Spinal cord (tissue), 9 donors: ENCODE measurements at regions not wholly inside any gene's neighbourhood (a gene's known extent, or its start where the extent isn't known, plus 50 kb on each side); places are given as distances from the start of the nearest gene placed in this dataset.
A peak's percentile ranks its signal among the peaks of the same experiment; 100 is the strongest.

Experiments
- DNase-seq, 6 donors: peaks; one replicate each; pipeline versions ENCODE4 v3.0.0 to v3.0.0-alpha.2; 2013 to 2015; ENCODE audit warnings: low spot score in 6 of 6, low read depth in 4 of 6
- H3K27ac ChIP-seq: one replicate; pipeline ENCODE4 v1.5.1; 2013; ENCODE audit warnings: low read depth, low read length, control low read depth
- H3K27me3 ChIP-seq: one replicate; pipeline ENCODE4 v1.6.1; 2013; ENCODE audit warnings: low read length; ENCODE audit not compliant: control insufficient read depth, insufficient read depth
- H3K36me3 ChIP-seq: one replicate; pipeline ENCODE4 v1.6.1; 2013; ENCODE audit warnings: low read length; ENCODE audit not compliant: control insufficient read depth, insufficient read depth
- H3K4me1 ChIP-seq: one replicate; pipeline ENCODE4 v1.6.1; 2013; ENCODE audit warnings: low read length; ENCODE audit not compliant: control insufficient read depth, insufficient read depth
- H3K4me3 ChIP-seq: one replicate; pipeline ENCODE4 v1.5.1; 2013; ENCODE audit warnings: low read depth, low read length, control low read depth
- H3K9me3 ChIP-seq: one replicate; pipeline ENCODE4 v1.6.1; 2013; ENCODE audit warnings: low read length; ENCODE audit not compliant: control insufficient read depth, insufficient read depth
- WGBS: methylation state at CpG from one replicate; pipeline ENCODE4 v1.1.5; 2013; ENCODE audit warnings: missing lambda C conversion rate; ENCODE audit not compliant: insufficient coverage; 5-methylcytosine and 5-hydroxymethylcytosine counted together
- donor health status: healthy.

GRCh38 chrX:10055430-10055829 lies 88.3 kb downstream of the CLDN34 start:
- Histone ChIP-seq H3K27me3 (peaks cover 14% of the 10 kb centered on the region), H3K36me3 (no peaks in the 10 kb centered on the region), H3K9me3 (peaks cover 2% of the 10 kb centered on the region), H3K4me3 (no peak overlapping the region), H3K27ac (no peak overlapping the region), H3K4me1 (peaks cover 1% of the 10 kb centered on the region)
- no peak for DNase-seq
- 70% methylated on average over 5 of the region's 8 CpGs for WGBS

- no peaks in the 10 kb centered on the region for H3K36me3 ChIP-seq
- H3K4me1 ChIP-seq, result peaks cover 3% of the 10 kb centered on the region
- WGBS, result 42% methylated on average over 3 of the region's 4 CpGs
- DNase-seq, result no peak
- no peak overlapping the region for H3K4me3 ChIP-seq
- H3K27ac ChIP-seq, result no peak overlapping the region
- no peaks in the 10 kb centered on the region for H3K9me3 ChIP-seq
- H3K27me3 ChIP-seq, result peaks cover 9% of the 10 kb centered on the region
These were observed 94.4 kb upstream of the CLCN4 start for GRCh38 chrX:10062352-10062751.

GRCh38 chrX:10062980-10063379 lies 93.8 kb upstream of the CLCN4 start:
- no peaks in the 10 kb centered on the region for H3K36me3 ChIP-seq
- H3K9me3 ChIP-seq, result no peaks in the 10 kb centered on the region
- peaks cover 9% of the 10 kb centered on the region for H3K27me3 ChIP-seq
- H3K4me3 ChIP-seq, result no peak overlapping the region
- H3K4me1 ChIP-seq, result peaks cover 3% of the 10 kb centered on the region
- no peak for DNase-seq
- no CpG with 5 or more reads among the region's 2 CpGs for WGBS
- H3K27ac ChIP-seq, result no peak overlapping the region

- H3K27me3 ChIP-seq, result peaks cover 9% of the 10 kb centered on the region
- WGBS, result 77% methylated on average over 11 of the region's 11 CpGs
- no peak overlapping the region for H3K27ac ChIP-seq
- no peak for DNase-seq
- no peaks in the 10 kb centered on the region for H3K36me3 ChIP-seq
- no peak overlapping the region for H3K4me3 ChIP-seq
- H3K4me1 ChIP-seq, result peaks cover 3% of the 10 kb centered on the region
- H3K9me3 ChIP-seq, result no peaks in the 10 kb centered on the region
These were observed 92.0 kb upstream of the CLCN4 start for GRCh38 chrX:10064736-10065135.

- Histone ChIP-seq H3K27me3 (peaks cover 7% of the 10 kb centered on the region), H3K9me3 (no peaks in the 10 kb centered on the region), H3K27ac (no peak overlapping the region), H3K36me3 (no peaks in the 10 kb centered on the region), H3K4me3 (no peak overlapping the region), H3K4me1 (no peaks in the 10 kb centered on the region)
- WGBS, result 91% methylated on average over 5 of the region's 7 CpGs
- no peak for DNase-seq
These were observed 85.9 kb upstream of the CLCN4 start for GRCh38 chrX:10070714-10071436.

- no peaks in the 10 kb centered on the region for H3K4me1 ChIP-seq
- peak in 2 of 6 donors; percentile 66 to 70 for DNase-seq
- H3K27me3 ChIP-seq, result peaks cover under 1% of the 10 kb centered on the region
- WGBS, result 53% methylated on average over 3 of the region's 7 CpGs
- no peaks in the 10 kb centered on the region for H3K36me3 ChIP-seq
- H3K9me3 ChIP-seq, result no peaks in the 10 kb centered on the region
- H3K27ac ChIP-seq, result no peak overlapping the region
- no peak overlapping the region for H3K4me3 ChIP-seq
These were observed 85.2 kb upstream of the CLCN4 start for GRCh38 chrX:10071451-10072144.

- DNase-seq, result no peak
- Histone ChIP-seq H3K4me3 (no peak overlapping the region), H3K36me3 (no peaks in the 10 kb centered on the region), H3K27me3 (no peaks in the 10 kb centered on the region), H3K9me3 (no peaks in the 10 kb centered on the region), H3K27ac (no peak overlapping the region), H3K4me1 (no peaks in the 10 kb centered on the region)
- WGBS, result 40% methylated on average over 2 of the region's 4 CpGs
These were observed 83.8 kb upstream of the CLCN4 start for GRCh38 chrX:10072786-10073568.

- no peak for DNase-seq
- Histone ChIP-seq H3K4me3 (no peak overlapping the region), H3K9me3 (no peaks in the 10 kb centered on the region), H3K36me3 (no peaks in the 10 kb centered on the region), H3K4me1 (no peaks in the 10 kb centered on the region), H3K27ac (no peak overlapping the region), H3K27me3 (no peaks in the 10 kb centered on the region)
- WGBS, result no CpG with 5 or more reads among the region's 1 CpG
These were observed 83.1 kb upstream of the CLCN4 start for GRCh38 chrX:10073671-10074070.

- no peaks in the 10 kb centered on the region for H3K27me3 ChIP-seq
These were observed 82.4 kb upstream of the CLCN4 start for GRCh38 chrX:10074241-10074941.

More at GRCh38 chrX:10074241-10074941, 82.4 kb upstream of the CLCN4 start:
- Histone ChIP-seq H3K4me1 (no peaks in the 10 kb centered on the region), H3K4me3 (no peak overlapping the region), H3K36me3 (no peaks in the 10 kb centered on the region), H3K9me3 (no peaks in the 10 kb centered on the region), H3K27ac (no peak overlapping the region)
- DNase-seq, result no peak
- 82% methylated on average over 3 of the region's 9 CpGs for WGBS
